Activated CD4-positive, alpha-beta T cell treated with anti-CD3 and anti-CD28 coated beads, Interleukin-2, amount 10 ng/mL, durations not matched to agents 7 days and 5 days (primary cell): ENCODE measurements at regions not wholly inside any gene's neighbourhood (a gene's known extent, or its start where the extent isn't known, plus 50 kb on each side); places are given as distances from the start of the nearest gene placed in this dataset.

Source experiments
- CTCF ChIA-PET: fragments of 350-600 bp; sonication (Branson Sonifier 250); formaldehyde crosslinking; loops from one replicate; lab custom pipeline; 2021; ENCODE audit warnings: antibody characterized with exemption; lab: Charles Lee
- POLR2A ChIA-PET: fragments of 350-600 bp; sonication (Branson Sonifier 250); formaldehyde crosslinking; loops from one replicate; lab custom pipeline; 2021; ENCODE audit warnings: antibody characterized with exemption; lab: Charles Lee
- DNase-seq: peaks from one replicate; pipeline ENCODE4 v3.0.0-alpha.2; 2020
- H3K27ac Mint-ChIP-seq: one replicate; pipeline ENCODE4 v1.8.0; 2021; ENCODE audit warnings: mild to moderate bottlenecking, moderate library complexity, mixed read lengths
- H3K27me3 Mint-ChIP-seq: one replicate; pipeline ENCODE4 v1.8.0; 2021; ENCODE audit warnings: mixed read lengths
- H3K36me3 Mint-ChIP-seq: one replicate; pipeline ENCODE4 v1.8.0; 2021; ENCODE audit warnings: low read depth, mixed read lengths
- H3K4me1 Mint-ChIP-seq: one replicate; pipeline ENCODE4 v1.8.0; 2021; ENCODE audit warnings: mixed read lengths
- H3K4me3 Mint-ChIP-seq: one replicate; pipeline ENCODE4 v1.8.0; 2021; ENCODE audit warnings: mild to moderate bottlenecking, moderate library complexity, mixed read lengths
- H3K9me3 Mint-ChIP-seq: one replicate; pipeline ENCODE4 v1.8.0; 2021; ENCODE audit warnings: mixed read lengths

DNA sequence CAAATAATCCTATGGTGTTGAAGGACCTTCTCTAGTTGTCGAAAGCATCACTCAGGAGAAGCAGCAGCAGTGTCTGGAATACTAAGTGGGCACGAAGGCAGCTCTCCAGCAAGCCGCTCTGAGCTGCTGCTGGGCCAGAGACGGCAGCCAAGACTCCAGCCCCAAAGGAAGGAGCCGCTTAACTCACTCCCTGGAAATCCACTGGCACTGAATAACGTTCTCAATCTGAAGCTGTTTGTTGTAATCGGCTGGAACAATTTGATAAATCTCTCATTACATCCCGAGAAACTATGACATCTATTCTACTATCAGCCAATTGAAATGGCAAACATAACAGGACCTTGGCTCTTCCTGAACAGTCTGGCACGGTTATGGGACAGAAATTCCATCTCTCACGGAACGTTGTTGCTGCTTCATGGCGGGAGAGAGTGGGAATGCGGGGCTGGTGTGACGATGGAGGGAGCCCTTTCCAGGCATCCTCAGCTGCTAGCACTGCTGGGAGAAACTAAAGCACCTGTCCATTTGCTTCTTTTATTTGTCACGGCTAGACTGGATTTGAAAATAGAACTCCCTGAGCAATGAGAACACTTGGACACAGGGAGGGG lies 331.5 kb upstream of the RNF32 start:
- H3K4me1 Mint-ChIP-seq = no peaks in the 10 kb centered on the region
- no peak for DNase-seq
- ChIA-PET CTCF (no interaction called here), POLR2A (no interaction called here)
- no peak overlapping the region for H3K27ac Mint-ChIP-seq
- no peaks in the 10 kb centered on the region for H3K36me3 Mint-ChIP-seq
- no peak overlapping the region for H3K4me3 Mint-ChIP-seq
- H3K9me3 Mint-ChIP-seq = no peaks in the 10 kb centered on the region
- H3K27me3 Mint-ChIP-seq = peaks cover 1% of the 10 kb centered on the region

DNA sequence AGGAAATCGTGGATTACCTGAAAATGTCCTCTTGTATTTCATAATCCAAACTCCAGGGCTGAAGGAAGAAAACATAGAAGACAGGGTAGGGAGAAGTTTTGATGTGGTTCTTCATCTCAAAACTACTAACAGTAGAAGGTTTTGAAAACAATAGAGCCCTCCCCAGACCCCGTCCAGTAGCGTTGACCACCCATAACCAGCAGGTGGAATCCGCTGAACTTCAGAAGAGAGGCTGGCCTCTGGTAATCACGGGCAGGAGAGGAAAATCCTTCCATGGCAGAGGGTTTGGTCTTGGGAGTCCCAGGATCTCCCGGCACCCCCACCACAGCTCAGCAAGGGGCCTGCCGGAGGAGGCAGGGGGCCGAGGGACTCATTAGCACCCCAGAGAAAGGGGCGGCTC lies 333.4 kb upstream of the RNF32 start:
- H3K36me3 Mint-ChIP-seq = no peaks in the 10 kb centered on the region
- no peak overlapping the region for H3K27ac Mint-ChIP-seq
- H3K4me3 Mint-ChIP-seq = no peak overlapping the region
- H3K27me3 Mint-ChIP-seq = peaks cover 1% of the 10 kb centered on the region
- H3K4me1 Mint-ChIP-seq = no peaks in the 10 kb centered on the region
- no peaks in the 10 kb centered on the region for H3K9me3 Mint-ChIP-seq
- ChIA-PET POLR2A (no interaction called here), CTCF (no interaction called here)
- DNase-seq = no peak

DNA sequence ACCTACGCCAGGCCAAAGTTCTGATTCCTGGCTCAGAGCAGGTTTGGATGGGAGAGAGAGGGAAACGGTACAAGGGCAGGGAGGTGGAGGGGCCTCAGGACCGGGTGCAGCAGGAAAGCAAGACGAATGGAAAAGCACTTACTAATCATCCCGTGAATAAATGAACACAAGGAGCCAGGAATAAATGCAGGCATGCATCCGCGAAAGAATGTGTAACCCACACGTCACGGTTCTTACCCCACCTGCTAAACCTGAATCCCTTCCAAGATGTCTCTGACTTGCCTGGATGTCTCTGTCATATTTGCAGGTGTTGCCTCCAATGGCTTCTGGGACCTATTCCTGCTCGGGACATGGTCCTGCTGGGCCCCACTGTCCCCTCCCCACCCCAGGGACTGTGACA lies 335.2 kb upstream of the RNF32 start:
- no peak overlapping the region for H3K4me3 Mint-ChIP-seq
- ChIA-PET POLR2A (no interaction called here), CTCF (no interaction called here)
- DNase-seq = no peak
- H3K9me3 Mint-ChIP-seq = no peaks in the 10 kb centered on the region
- H3K4me1 Mint-ChIP-seq = no peaks in the 10 kb centered on the region
- H3K36me3 Mint-ChIP-seq = no peaks in the 10 kb centered on the region
- H3K27me3 Mint-ChIP-seq = no peaks in the 10 kb centered on the region
- H3K27ac Mint-ChIP-seq = no peak overlapping the region

DNA sequence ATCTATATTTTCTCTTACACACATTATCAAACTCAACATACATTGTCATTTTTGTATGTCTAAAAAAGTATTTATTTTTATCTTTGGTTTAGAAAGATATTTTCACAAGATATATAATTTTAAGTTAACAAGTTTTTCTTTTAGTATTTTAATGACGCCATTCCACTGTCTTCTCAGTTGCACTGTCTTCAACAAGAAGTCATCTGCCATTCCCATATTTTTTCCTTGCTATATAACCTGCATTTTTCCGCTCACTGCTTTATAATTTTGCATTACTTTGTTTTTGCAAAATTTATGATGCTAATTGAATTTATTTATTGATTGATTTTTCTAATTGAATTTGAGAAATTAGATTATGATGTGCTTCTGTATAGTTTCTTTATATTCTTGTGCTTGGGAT lies 357.8 kb upstream of the RNF32 start:
- no peak for DNase-seq
- no peaks in the 10 kb centered on the region for H3K36me3 Mint-ChIP-seq
- ChIA-PET CTCF (no interaction called here), POLR2A (no interaction called here)
- no peak overlapping the region for H3K27ac Mint-ChIP-seq
- H3K27me3 Mint-ChIP-seq = peaks cover 8% of the 10 kb centered on the region
- no peak overlapping the region for H3K4me3 Mint-ChIP-seq
- H3K9me3 Mint-ChIP-seq = peaks cover 11% of the 10 kb centered on the region
- H3K4me1 Mint-ChIP-seq = no peaks in the 10 kb centered on the region

DNA sequence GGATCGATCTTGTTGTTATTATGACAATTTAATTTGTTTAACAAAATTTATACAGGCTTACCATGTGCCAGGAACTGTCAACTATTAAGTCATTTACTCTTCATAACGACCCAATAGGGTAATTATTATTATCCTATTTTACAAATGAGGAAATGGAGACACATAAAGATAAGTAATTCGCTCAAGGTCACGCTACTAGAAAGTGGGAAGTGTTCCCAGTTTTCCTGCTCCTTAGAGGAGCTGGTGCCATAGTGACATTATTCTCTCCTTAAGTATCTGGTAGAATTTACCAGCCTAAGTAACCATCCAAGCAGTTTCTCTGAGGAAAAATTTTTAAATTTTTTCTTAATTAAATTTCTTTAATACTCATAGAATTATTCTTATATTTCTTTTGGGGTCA lies 360.9 kb upstream of the RNF32 start:
- H3K36me3 Mint-ChIP-seq = no peaks in the 10 kb centered on the region
- ChIA-PET POLR2A (no interaction called here), CTCF (no interaction called here)
- H3K27me3 Mint-ChIP-seq = peaks cover 6% of the 10 kb centered on the region
- H3K27ac Mint-ChIP-seq = no peak overlapping the region
- peaks cover 11% of the 10 kb centered on the region for H3K9me3 Mint-ChIP-seq
- DNase-seq = no peak
- no peaks in the 10 kb centered on the region for H3K4me1 Mint-ChIP-seq
- H3K4me3 Mint-ChIP-seq = no peak overlapping the region

DNA sequence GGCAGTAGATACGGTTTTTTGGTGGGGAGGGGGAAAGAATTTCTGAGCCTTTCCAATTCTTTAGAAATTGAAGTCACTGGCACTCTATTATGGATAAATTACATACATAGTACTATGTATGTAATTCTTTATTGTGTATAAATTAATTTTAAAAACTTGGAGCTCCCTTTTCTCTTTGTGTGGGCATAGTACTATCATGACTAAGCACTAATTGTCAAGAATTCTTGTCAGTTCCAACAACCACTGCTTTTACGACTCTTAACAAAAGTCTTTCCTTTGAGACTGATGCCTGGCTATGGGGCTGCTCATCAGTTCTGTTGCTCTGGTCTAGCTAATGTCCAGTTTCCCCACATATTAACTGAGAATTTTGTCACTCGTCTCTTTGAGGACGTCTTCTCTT lies 365.3 kb upstream of the RNF32 start:
- CTCF ChIA-PET = no interaction called here
- no peaks in the 10 kb centered on the region for H3K4me1 Mint-ChIP-seq
- H3K9me3 Mint-ChIP-seq = no peaks in the 10 kb centered on the region
- H3K36me3 Mint-ChIP-seq = no peaks in the 10 kb centered on the region
- H3K27me3 Mint-ChIP-seq = peaks cover 7% of the 10 kb centered on the region
- POLR2A ChIA-PET = no interaction called here
- no peak for DNase-seq
- no peak overlapping the region for H3K4me3 Mint-ChIP-seq
- H3K27ac Mint-ChIP-seq = no peak overlapping the region

DNA sequence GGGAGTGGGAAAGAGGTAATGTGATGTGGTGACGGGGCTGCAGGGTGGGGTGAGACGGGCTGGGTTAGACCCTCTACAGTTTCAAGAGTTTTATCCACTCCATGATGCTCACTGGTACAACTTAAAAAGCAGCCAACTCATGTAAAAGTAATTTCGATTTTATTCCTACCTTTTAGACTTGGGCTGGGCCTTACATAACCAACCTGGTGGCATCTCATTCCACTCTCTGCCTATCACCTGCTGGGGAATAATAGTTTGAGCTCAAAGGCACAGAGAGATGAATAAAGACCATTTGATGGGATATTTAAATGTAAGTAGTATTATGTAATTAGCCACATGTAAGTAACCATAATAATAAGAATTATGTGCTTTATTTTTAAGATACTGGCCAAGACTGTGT lies 366.0 kb upstream of the RNF32 start:
- ChIA-PET CTCF (no interaction called here), POLR2A (no interaction called here)
- Mint-ChIP-seq H3K9me3 (no peaks in the 10 kb centered on the region), H3K4me3 (no peak overlapping the region), H3K36me3 (no peaks in the 10 kb centered on the region), H3K27ac (no peak overlapping the region), H3K27me3 (peaks cover 7% of the 10 kb centered on the region), H3K4me1 (no peaks in the 10 kb centered on the region)
- DNase-seq = no peak

DNA sequence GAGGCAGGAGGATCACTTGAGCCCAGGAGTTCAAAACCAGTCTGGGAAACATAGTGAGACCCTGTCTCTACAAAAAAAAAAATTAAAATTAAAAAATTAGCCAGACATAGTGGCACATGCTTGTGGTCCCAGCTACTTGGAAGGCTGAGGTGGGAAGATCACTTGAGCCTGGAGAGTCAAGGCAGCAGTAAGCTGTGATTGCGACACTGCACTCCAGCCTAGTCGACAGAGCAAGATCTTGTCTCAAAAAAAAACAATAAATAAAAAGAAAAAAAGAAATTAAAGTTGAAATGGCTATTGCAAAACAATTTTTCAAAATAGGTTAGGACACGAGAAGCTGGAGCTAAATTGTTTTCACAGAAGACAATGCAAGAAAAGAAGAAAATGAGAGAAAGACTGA lies 379.0 kb upstream of the RNF32 start:
- Mint-ChIP-seq H3K9me3 (no peaks in the 10 kb centered on the region), H3K27me3 (peaks cover 6% of the 10 kb centered on the region), H3K4me3 (no peak overlapping the region), H3K36me3 (no peaks in the 10 kb centered on the region), H3K27ac (no peak overlapping the region), H3K4me1 (no peaks in the 10 kb centered on the region)
- DNase-seq = no peak
- CTCF ChIA-PET = no interaction called here
- POLR2A ChIA-PET = no interaction called here

DNA sequence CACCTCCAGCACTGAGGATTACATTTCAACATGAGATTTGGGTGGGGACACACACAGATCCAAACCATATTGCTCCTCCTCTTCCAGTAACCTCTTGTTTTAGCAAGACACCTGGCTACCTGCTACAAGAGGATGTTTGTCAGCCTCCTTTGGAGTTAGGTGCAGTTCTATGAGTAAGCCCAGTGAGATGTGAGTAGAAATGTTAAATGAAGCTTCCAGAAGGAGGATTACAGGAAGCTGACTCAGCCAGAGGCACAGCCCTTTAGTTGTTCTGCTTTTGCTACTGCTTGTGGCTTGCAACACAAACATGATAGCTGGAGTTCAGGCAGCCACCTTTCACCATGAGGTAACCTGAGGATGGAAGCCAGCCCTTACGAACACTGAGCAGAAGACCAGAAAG lies 382.7 kb upstream of the RNF32 start:
- Mint-ChIP-seq H3K4me3 (no peak overlapping the region), H3K36me3 (no peaks in the 10 kb centered on the region)
- POLR2A ChIA-PET = no interaction called here

DNA sequence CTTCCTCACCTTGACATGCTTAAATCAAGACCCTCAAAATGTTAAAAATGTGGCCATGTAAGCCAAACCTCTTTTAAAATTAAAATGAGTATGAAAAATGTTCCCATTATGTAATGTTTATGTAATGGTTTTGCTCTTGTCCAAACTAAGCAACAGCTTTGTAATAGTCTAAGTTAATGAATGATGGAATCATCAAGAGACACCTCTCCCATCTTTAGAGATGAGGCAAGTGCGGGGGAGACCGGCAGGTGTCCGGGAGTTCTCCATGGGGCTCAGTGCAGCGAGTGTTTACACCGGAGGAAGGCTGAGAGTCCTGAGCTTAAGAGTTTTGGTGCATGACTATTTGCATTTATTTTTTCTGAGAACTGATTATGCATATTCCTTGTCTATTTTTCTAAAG lies 384.9 kb upstream of the RNF32 start:
- no peak for DNase-seq
- Mint-ChIP-seq H3K36me3 (no peaks in the 10 kb centered on the region), H3K27ac (no peak overlapping the region), H3K27me3 (peaks cover 2% of the 10 kb centered on the region), H3K9me3 (no peaks in the 10 kb centered on the region), H3K4me3 (no peak overlapping the region), H3K4me1 (no peaks in the 10 kb centered on the region)
- CTCF ChIA-PET = interaction anchor here (0.6 kb wide), 1 partner anchor 113 kb away, joined by 3 read pairs; no protein-coding TSS in a partner anchor
- POLR2A ChIA-PET = no interaction called here

More for the DNA sequence above, 382.7 kb upstream of the RNF32 start:
- Mint-ChIP-seq H3K4me1 (no peaks in the 10 kb centered on the region), H3K27me3 (peaks cover 7% of the 10 kb centered on the region), H3K27ac (no peak overlapping the region), H3K9me3 (no peaks in the 10 kb centered on the region)
- DNase-seq = no peak
- CTCF ChIA-PET = no interaction called here

DNA sequence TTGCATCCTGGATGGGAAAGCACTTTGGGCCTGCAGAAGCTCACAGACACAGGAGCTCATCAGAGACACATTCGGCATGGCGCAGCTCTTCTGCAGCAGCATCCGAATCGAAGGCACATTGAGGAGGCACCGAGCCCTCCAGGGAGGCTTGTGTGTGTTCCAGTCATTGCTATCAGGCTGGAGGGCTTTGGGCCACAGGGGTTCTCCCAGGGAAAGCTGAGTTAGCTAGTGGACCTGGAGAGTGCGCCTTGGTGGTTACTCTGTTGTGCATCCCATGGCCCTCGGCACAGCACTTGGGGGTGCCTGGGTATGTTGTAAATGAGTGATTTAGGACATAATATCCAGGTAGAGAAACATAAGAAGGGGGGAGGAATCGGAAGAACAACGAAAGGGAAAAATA lies 388.7 kb upstream of the RNF32 start:
- ChIA-PET POLR2A (no interaction called here), CTCF (no interaction called here)
- Mint-ChIP-seq H3K4me1 (no peaks in the 10 kb centered on the region), H3K36me3 (no peaks in the 10 kb centered on the region), H3K9me3 (no peaks in the 10 kb centered on the region), H3K27me3 (peaks cover 6% of the 10 kb centered on the region), H3K4me3 (no peak overlapping the region), H3K27ac (no peak overlapping the region)
- DNase-seq = no peak

DNA sequence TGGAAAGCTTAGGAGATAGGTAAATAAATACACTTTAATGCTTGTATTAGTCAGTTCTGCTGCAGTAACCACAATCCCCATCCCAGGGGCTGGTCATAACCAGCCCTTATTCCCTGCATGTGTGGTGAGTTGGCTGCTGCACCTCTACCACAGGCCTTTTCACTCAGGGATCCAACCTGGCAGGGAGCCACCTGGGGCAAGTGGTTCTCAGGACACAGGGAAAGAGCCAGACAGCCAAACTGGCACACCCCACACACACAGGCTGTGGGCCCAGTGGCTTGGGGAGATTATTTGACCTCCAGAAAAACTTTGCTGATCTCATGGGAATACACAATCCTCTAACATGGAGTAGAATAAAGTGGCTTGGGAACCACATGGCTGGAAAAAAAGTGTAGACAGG lies 400.0 kb upstream of the RNF32 start:
- Mint-ChIP-seq H3K9me3 (peaks cover 2% of the 10 kb centered on the region), H3K4me3 (no peak overlapping the region), H3K36me3 (no peaks in the 10 kb centered on the region), H3K27me3 (peaks cover 28% of the 10 kb centered on the region), H3K27ac (no peak overlapping the region), H3K4me1 (no peaks in the 10 kb centered on the region)
- DNase-seq = no peak
- ChIA-PET POLR2A (no interaction called here), CTCF (no interaction called here)

DNA sequence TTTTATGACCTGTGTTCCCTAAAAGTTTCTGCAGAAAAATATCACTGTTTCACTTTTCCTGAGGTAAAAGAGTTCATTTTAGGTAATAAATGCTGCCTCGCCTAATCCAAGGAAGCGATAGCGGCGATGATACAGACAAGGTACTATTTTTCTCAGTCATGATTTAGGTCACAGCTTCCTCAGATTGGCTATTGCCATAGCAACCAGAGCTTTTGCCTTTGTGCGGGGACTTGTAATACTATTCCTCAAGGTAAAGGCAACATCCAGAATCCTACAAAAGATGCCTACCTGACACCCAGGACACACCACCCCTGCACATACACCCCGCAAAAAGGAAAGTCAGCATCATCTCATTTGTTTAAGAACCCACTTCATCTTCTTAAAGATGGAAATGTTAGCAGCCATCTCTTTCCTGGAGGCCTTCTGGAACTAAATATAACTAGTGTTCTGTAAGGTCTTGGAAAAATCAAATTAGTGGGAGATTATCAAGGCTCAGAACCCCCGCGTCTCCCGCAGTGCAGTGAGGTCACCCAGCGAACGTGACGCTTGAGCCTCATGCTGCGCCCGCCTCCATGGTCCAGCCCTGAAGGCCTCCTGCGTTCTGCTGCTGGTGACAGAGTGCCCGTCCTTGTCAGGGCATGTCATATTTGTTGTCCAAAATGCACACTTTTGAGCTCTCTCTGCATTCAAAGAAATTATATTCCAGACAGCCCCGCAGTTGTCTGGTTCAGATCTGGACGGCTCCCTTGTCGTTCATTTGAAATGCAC lies 402.0 kb upstream of the RNF32 start:
- no peak for DNase-seq
- H3K9me3 Mint-ChIP-seq = peaks cover 2% of the 10 kb centered on the region
- CTCF ChIA-PET = no interaction called here

DNA sequence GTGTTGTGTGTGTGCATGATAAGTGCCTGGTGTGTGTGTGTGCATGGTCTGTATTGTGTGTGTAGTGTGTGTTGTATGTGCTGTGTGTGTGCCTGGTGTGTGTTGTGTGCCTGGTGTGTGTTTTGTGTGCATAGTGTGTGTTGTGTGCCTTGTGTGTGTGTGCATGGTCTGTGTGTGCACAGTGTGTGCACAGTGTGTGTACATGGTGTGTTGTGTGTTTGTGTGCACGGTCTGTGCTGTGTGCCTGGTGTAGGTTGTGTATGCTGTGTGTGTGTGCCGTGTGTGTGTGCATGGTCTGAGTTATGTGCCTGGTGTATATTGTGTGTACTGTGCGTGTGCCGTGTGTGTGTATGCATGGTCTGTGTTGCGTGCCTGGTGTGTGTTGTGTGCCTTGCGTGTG lies 403.0 kb upstream of the RNF32 start:
- no peak for DNase-seq
- Mint-ChIP-seq H3K4me3 (no peak overlapping the region), H3K9me3 (peaks cover 2% of the 10 kb centered on the region), H3K36me3 (no peaks in the 10 kb centered on the region), H3K27me3 (peaks cover 9% of the 10 kb centered on the region), H3K4me1 (no peaks in the 10 kb centered on the region), H3K27ac (no peak overlapping the region)
- ChIA-PET POLR2A (no interaction called here), CTCF (no interaction called here)

More for the DNA sequence above, 402.0 kb upstream of the RNF32 start:
- no peak overlapping the region for H3K4me3 Mint-ChIP-seq
- no peak overlapping the region for H3K27ac Mint-ChIP-seq
- peaks cover 15% of the 10 kb centered on the region for H3K27me3 Mint-ChIP-seq
- H3K36me3 Mint-ChIP-seq = no peaks in the 10 kb centered on the region
- no peaks in the 10 kb centered on the region for H3K4me1 Mint-ChIP-seq
- POLR2A ChIA-PET = no interaction called here
